Stimulated activated CD8-positive, alpha-beta memory T cell treated with anti-CD3 and anti-CD28 coated beads, Interleukin-2, amount 100 ng/mL, for 1 hour (primary cell): ENCODE measurements at regions not wholly inside any gene's neighbourhood (a gene's known extent, or its start where the extent isn't known, plus 50 kb on each side); places are given as distances from the start of the nearest gene placed in this dataset.
"Not testable (repeated sequence)": the region's sequence is repeated elsewhere in the genome, so short reads cannot be mapped to it uniquely, and the experiment has no call there.

Experiments
- DNase-seq, 2 donors: peaks; one replicate each; pipeline ENCODE4 v3.0.0-alpha.2; 2020; ENCODE audit warnings: low read depth in 2 of 2

- no peak for DNase-seq
Observed at GRCh38 chr9:75457474-75458011, 369.2 kb downstream of the OSTF1 start.

GRCh38 chr9:75459311-75459710, 371.0 kb downstream of the OSTF1 start:
- DNase-seq: not testable (repeated sequence)

GRCh38 chr9:75461183-75461582, 372.9 kb downstream of the OSTF1 start:
- DNase-seq: no peak

- no peak for DNase-seq
Observed at GRCh38 chr9:75462866-75463265, 374.6 kb downstream of the OSTF1 start.

- no peak for DNase-seq
Observed at GRCh38 chr9:75463871-75464270, 375.6 kb downstream of the OSTF1 start.

GRCh38 chr9:75464726-75465125, 376.4 kb downstream of the OSTF1 start:
- no peak for DNase-seq

GRCh38 chr9:75467142-75467541, 378.8 kb downstream of the OSTF1 start:
- no peak for DNase-seq

- DNase-seq: no peak
Observed at GRCh38 chr9:75471549-75472114, 383.3 kb downstream of the OSTF1 start.

GRCh38 chr9:75482566-75482965, 394.3 kb downstream of the OSTF1 start:
- DNase-seq: no peak

- DNase-seq: no peak
Observed at GRCh38 chr9:75483636-75484035, 395.3 kb downstream of the OSTF1 start.

- no peak for DNase-seq
Observed at GRCh38 chr9:75487856-75488718, 399.8 kb downstream of the OSTF1 start.

- no peak for DNase-seq
Observed at GRCh38 chr9:75488719-75489110, 400.4 kb downstream of the OSTF1 start.

GRCh38 chr9:75490326-75490725, 400.1 kb upstream of the PCSK5 start:
- no peak for DNase-seq

- no peak for DNase-seq
Observed at GRCh38 chr9:75491533-75491932, 398.9 kb upstream of the PCSK5 start.

- no peak for DNase-seq
Observed at GRCh38 chr9:75499812-75500211, 390.7 kb upstream of the PCSK5 start.

GRCh38 chr9:75500479-75500878, 390.0 kb upstream of the PCSK5 start:
- DNase-seq: no peak

GRCh38 chr9:75500940-75501339, 389.5 kb upstream of the PCSK5 start:
- not testable (repeated sequence) for DNase-seq

GRCh38 chr9:75504721-75505120, 385.8 kb upstream of the PCSK5 start:
- no peak for DNase-seq

- no peak for DNase-seq
Observed at GRCh38 chr9:75505654-75506053, 384.8 kb upstream of the PCSK5 start.

- no peak for DNase-seq
Observed at GRCh38 chr9:75529463-75529862, 361.0 kb upstream of the PCSK5 start.

- no peak for DNase-seq
Observed at GRCh38 chr9:75531588-75531987, 358.9 kb upstream of the PCSK5 start.

GRCh38 chr9:75532233-75533050, 358.0 kb upstream of the PCSK5 start:
- no peak for DNase-seq
